Choroid plexus epithelial cell (primary cell): ENCODE measurements at regions not wholly inside any gene's neighbourhood (a gene's known extent, or its start where the extent isn't known, plus 50 kb on each side); places are given as distances from the start of the nearest gene placed in this dataset.
A peak's percentile ranks its signal among the peaks of the same experiment; 100 is the strongest.
"Not testable (repeated sequence)": the region's sequence is repeated elsewhere in the genome, so short reads cannot be mapped to it uniquely, and the experiment has no call there.

Experiments used
- DNase-seq: peaks from one replicate; pipeline ENCODE4 v3.0.0-alpha.2; 2010; ENCODE audit warnings: low read depth
- H3K4me3 ChIP-seq: 2 replicates; pipeline ENCODE4 v1.5.1; 2011; ENCODE audit warnings: low read depth, mild to moderate bottlenecking, control low read depth, low read length, moderate library complexity
- TF ChIP-seq, protein P1 (sequence below): conservative IDR thresholded peaks from 2 replicates; pipeline ENCODE4 v1.5.1; 2011; ENCODE audit warnings: low read depth, mild to moderate bottlenecking, control low read depth, inconsistent platforms, low read length, moderate library complexity

DNA sequence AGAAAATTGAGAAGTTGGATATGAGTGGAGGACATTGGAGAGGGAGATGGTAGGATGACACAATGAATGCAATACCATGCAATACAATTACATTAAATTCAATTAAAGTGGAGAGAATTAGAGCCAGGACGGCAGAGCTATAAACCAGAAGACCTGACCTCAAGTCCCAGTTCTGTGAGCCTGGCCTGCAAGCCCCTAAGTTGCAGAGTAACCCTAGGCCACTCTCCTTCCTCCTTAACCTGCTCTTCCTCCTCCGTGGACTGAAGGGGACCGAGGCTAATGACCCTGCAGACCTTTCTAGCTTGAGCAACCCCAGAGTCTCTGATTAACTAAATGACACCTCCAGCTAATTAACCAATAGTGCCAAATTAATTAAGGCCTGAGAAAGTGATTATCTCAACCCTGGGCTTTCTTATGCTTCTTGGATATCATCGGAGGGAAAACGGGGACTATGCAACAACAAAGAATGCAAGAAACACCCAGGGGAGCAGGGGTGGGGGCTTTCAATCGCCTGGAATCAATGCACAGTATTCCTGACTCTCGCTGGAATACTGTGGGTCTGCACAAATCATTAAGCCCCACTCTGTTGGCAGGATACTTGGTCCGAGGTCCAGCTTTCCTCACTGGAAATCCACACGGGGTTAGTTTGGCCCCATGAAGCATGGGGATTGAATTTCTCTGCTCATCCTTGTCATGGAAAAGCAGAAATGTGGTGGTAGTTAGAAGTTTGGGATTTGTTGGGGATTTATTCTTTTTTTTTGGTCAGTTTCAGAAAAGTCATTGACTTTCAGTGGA lies 548.3 kb downstream of the MN1 start:
- TF ChIP-seq, protein P1, sequence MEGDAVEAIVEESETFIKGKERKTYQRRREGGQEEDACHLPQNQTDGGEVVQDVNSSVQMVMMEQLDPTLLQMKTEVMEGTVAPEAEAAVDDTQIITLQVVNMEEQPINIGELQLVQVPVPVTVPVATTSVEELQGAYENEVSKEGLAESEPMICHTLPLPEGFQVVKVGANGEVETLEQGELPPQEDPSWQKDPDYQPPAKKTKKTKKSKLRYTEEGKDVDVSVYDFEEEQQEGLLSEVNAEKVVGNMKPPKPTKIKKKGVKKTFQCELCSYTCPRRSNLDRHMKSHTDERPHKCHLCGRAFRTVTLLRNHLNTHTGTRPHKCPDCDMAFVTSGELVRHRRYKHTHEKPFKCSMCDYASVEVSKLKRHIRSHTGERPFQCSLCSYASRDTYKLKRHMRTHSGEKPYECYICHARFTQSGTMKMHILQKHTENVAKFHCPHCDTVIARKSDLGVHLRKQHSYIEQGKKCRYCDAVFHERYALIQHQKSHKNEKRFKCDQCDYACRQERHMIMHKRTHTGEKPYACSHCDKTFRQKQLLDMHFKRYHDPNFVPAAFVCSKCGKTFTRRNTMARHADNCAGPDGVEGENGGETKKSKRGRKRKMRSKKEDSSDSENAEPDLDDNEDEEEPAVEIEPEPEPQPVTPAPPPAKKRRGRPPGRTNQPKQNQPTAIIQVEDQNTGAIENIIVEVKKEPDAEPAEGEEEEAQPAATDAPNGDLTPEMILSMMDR, result no peak
- H3K4me3 ChIP-seq, result no peak overlapping the region
- no peak for DNase-seq

DNA sequence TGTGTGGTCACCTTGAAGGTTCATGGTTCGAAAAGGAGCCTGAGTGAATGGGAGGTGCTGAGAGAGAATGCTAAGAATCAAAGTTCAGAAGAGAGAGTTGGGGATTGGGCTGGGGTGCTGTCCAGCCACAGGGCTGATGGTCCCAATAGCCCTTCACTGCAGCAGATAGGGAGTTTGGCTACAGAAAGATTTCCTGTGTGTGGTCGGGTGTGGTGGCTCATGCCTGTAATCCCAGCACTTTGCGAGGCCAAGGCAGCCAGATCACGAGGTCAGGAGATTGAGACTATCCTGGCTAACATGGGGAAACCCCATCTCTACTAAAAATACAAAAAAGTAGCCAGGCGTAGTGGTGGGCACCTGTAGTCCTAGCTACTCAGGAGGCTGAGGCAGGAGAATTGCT lies 547.5 kb downstream of the MN1 start:
- DNase-seq, H3K4me3 ChIP-seq: not testable (repeated sequence)

DNA sequence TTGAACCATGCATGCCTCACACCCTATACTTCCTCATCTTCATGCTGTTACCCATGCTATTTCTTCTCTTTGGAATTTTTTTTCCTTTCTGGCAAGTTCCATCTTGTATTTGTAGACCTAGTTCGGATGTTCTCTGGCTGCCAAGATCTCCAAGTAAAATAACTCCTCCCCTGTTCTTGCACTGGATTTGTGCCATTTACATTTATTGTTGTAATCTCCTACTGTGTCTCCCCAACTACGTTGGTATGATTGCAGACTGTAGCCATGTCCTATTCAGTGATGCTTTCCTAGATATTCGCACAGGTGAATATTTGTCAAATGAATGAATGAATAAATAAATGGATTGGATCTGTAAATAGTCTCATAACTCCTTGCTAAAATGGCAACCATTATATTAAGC lies 546.0 kb downstream of the MN1 start:
- DNase-seq, result no peak
- TF ChIP-seq, protein P1, result no peak
- no peak overlapping the region for H3K4me3 ChIP-seq

DNA sequence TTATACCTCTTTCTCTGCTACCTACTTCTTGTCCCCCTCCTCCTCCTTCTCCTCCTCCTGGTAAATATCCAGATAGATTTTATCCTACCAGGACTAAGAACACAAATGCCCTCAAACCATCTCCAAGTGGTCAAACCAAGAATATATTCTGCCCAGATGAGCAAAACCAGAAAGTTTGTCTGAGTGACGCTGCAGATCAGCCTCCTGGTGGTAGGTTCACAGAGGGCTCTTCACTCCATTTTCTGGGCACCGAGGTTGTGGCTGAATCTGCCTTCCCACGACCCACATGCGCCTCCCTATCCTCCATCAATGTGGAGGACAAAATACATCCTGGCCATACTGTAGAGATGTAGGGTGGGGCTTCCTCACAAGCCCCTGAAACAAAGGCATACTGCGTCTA lies 543.6 kb downstream of the MN1 start:
- no peak for DNase-seq
- TF ChIP-seq, protein P1, result peak; percentile 44
- no peak overlapping the region for H3K4me3 ChIP-seq

DNA sequence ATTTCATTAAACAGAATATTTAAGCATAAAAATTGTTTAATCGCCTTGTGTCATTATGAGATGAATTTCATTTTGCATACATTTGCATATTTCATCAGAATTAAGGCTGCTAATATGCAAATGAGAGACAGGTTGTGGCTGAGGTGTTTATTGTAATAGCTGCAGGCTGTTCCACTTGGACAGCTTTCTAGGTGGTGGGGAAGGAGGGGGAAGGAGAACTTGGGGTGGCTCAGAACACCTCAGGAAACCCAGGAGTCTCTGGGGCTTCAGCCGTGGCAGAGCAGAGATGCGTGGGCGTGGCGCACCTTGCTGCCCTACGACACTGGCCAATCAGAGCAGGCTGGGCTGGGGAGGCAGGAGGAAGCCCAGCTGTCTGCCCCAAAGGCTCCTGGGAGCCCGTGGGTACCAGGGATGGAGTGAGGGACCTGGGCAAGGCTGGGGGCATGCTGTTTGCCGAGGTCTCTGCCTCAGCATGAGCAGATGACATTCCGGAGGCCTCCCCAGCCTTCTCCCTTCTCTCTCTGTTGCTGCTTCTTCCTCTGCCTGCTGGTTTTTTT lies 542.9 kb downstream of the MN1 start:
- DNase-seq, result no peak
- TF ChIP-seq, protein P1, result no peak
- H3K4me3 ChIP-seq, result no peak overlapping the region

DNA sequence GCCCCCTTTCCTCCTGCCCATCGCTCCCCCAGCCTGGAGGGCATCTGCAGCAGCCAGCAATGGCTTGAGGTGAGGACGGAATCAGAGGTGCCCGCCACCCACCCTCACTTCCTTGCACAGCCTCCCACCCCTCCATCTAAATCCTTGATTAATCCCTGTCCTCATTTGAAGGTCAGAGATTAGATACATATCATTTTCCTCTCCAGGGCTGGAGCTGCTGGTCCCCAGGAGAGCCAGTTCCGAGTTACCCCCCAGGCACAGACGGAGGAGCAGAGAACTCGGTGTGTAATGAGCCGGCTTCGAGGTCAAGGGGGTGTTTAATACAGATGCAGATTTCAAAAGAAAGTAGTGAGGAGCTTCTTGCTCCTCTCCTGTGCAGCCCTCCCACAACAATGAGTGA lies 542.1 kb downstream of the MN1 start:
- TF ChIP-seq, protein P1, result no peak
- DNase-seq, result no peak
- H3K4me3 ChIP-seq, result no peak overlapping the region

DNA sequence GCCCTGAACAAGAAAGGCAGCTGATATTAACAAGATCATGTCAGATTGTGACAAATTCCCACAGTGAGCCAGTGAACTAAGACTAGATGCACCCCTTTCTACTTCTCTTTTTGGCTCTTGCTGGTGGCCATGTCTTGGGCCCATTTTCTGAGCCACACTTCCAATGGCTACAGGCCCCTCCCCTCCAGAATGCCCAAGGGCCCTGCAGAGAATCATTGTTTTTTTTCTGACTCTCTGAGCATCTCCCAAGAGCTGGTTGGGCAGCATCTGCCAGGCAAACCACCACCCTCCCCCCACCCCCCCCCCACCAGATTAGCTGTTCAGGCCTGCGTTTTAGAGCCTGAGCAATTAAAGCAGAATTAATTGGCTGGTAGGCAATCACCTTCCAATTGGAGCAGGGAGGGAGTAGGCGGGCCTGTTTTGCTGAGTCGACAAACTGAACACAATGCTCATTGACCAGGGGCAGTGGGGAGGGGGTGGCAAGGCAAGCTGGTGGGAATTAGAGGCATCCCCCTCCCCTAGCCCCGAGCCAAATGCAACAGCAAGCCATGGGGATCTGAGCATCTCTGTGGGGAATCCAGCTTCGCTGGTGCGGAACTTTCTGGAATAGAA lies 541.4 kb downstream of the MN1 start:
- no peak overlapping the region for H3K4me3 ChIP-seq
- TF ChIP-seq, protein P1, result no peak
- DNase-seq, result no peak
